Neural cell (in vitro differentiated cells): ENCODE measurements at regions not wholly inside any gene's neighbourhood (a gene's known extent, or its start where the extent isn't known, plus 50 kb on each side); places are given as distances from the start of the nearest gene placed in this dataset.

ENCODE experiments used
- EZH2 ChIP-seq: fragments of 200-600, 300-800 bp; shearing (Covaris generic), sonication (generic); IDR thresholded peaks from 2 replicates; pipeline ENCODE4 v1.6.1; 2014; ENCODE audit warnings: antibody characterized with exemption, low read length, borderline replicate concordance, mild to moderate bottlenecking; ENCODE audit not compliant: insufficient read depth, poor library complexity, severe bottlenecking
- POLR2AphosphoS5 ChIP-seq: IDR thresholded peaks from 2 replicates; pipeline ENCODE4 v1.6.1; 2012
- TAF1 ChIP-seq: IDR thresholded peaks from 2 replicates; pipeline ENCODE4 v1.6.1; 2012; ENCODE audit warnings: low read depth
- TF ChIP-seq, protein P1 (sequence below): fragments of 450-650 bp; IDR thresholded peaks from 2 replicates; pipeline ENCODE4 v1.5.1; 2014; ENCODE audit warnings: antibody characterized with exemption, mild to moderate bottlenecking, moderate library complexity; ENCODE audit not compliant: poor library complexity, severe bottlenecking

- TF ChIP-seq, protein P1, sequence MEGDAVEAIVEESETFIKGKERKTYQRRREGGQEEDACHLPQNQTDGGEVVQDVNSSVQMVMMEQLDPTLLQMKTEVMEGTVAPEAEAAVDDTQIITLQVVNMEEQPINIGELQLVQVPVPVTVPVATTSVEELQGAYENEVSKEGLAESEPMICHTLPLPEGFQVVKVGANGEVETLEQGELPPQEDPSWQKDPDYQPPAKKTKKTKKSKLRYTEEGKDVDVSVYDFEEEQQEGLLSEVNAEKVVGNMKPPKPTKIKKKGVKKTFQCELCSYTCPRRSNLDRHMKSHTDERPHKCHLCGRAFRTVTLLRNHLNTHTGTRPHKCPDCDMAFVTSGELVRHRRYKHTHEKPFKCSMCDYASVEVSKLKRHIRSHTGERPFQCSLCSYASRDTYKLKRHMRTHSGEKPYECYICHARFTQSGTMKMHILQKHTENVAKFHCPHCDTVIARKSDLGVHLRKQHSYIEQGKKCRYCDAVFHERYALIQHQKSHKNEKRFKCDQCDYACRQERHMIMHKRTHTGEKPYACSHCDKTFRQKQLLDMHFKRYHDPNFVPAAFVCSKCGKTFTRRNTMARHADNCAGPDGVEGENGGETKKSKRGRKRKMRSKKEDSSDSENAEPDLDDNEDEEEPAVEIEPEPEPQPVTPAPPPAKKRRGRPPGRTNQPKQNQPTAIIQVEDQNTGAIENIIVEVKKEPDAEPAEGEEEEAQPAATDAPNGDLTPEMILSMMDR = no peak
- no peak for TF ChIP-seq TAF1
- no peak for TF ChIP-seq POLR2AphosphoS5
- TF ChIP-seq EZH2 = no peak
Observed at GRCh38 chr13:42706286-42706685, 75.1 kb upstream of the FAM216B start.
